Pulmonary artery endothelial cell (primary cell): ENCODE measurements at regions not wholly inside any gene's neighbourhood (a gene's known extent, or its start where the extent isn't known, plus 50 kb on each side); places are given as distances from the start of the nearest gene placed in this dataset.

ENCODE experiments used
- DNase-seq: peaks from one replicate; pipeline ENCODE4 v3.0.0-alpha.2; 2011; ENCODE audit warnings: low read depth, low spot score

GRCh38 chr12:126636821-126637220 is 1571.6 kb downstream of the AACS start:
- no peak for DNase-seq

GRCh38 chr12:126644236-126645020 is 1579.2 kb downstream of the AACS start:
- no peak for DNase-seq

- DNase-seq, result no peak
Observed at GRCh38 chr12:126648074-126648473, 1582.8 kb downstream of the AACS start.

GRCh38 chr12:126651133-126651532 is 1585.9 kb downstream of the AACS start:
- DNase-seq, result no peak

GRCh38 chr12:126663304-126664094 is 1598.3 kb downstream of the AACS start:
- DNase-seq, result no peak

- DNase-seq, result no peak
Observed at GRCh38 chr12:126667339-126667738, 1599.6 kb upstream of the TMEM132C start.

- DNase-seq, result no peak
Observed at GRCh38 chr12:126668538-126668937, 1598.4 kb upstream of the TMEM132C start.

- DNase-seq, result no peak
Observed at GRCh38 chr12:126668961-126669360, 1598.0 kb upstream of the TMEM132C start.

- no peak for DNase-seq
Observed at GRCh38 chr12:126676434-126676833, 1590.5 kb upstream of the TMEM132C start.

GRCh38 chr12:126681676-126682075 is 1585.3 kb upstream of the TMEM132C start:
- no peak for DNase-seq

GRCh38 chr12:126684703-126685102 is 1582.3 kb upstream of the TMEM132C start:
- no peak for DNase-seq

GRCh38 chr12:126685636-126686035 is 1581.3 kb upstream of the TMEM132C start:
- no peak for DNase-seq

GRCh38 chr12:126688556-126688955 is 1578.4 kb upstream of the TMEM132C start:
- no peak for DNase-seq

GRCh38 chr12:126700096-126700495 is 1566.9 kb upstream of the TMEM132C start:
- no peak for DNase-seq

- DNase-seq, result no peak
Observed at GRCh38 chr12:126704609-126705008, 1562.4 kb upstream of the TMEM132C start.

GRCh38 chr12:126706300-126706699 is 1560.7 kb upstream of the TMEM132C start:
- DNase-seq, result no peak

GRCh38 chr12:126708492-126708896 is 1558.5 kb upstream of the TMEM132C start:
- no peak for DNase-seq

- DNase-seq, result no peak
Observed at GRCh38 chr12:126718365-126718764, 1548.6 kb upstream of the TMEM132C start.

GRCh38 chr12:126719912-126720705 is 1546.9 kb upstream of the TMEM132C start:
- DNase-seq, result no peak

- no peak for DNase-seq
Observed at GRCh38 chr12:126726481-126727217, 1540.3 kb upstream of the TMEM132C start.
